Upper lobe of right lung (tissue), 1 donor: ENCODE measurements at regions not wholly inside any gene's neighbourhood (a gene's known extent, or its start where the extent isn't known, plus 50 kb on each side); places are given as distances from the start of the nearest gene placed in this dataset.

ENCODE experiments used
- ATAC-seq: fragments of 200-7000 bp; cut with Tn5 transposase; one replicate; pipeline ENCODE4 v1.9.1; 2020; ENCODE audit warnings: mild to moderate bottlenecking, moderate library complexity
- DNase-seq: peaks from one replicate; pipeline ENCODE4 v3.0.0-alpha.2; 2020
- H3K27ac ChIP-seq: fragments of 200-600 bp; one replicate; pipeline ENCODE4 v1.8.0; 2022
- H3K27me3 ChIP-seq: fragments of 200-600 bp; one replicate; pipeline ENCODE4 v1.8.0; 2022; ENCODE audit warnings: mild to moderate bottlenecking
- H3K36me3 ChIP-seq: fragments of 200-600 bp; one replicate; pipeline ENCODE4 v1.8.0; 2022
- H3K4me1 ChIP-seq: fragments of 200-600 bp; one replicate; pipeline ENCODE4 v1.8.0; 2022
- H3K4me3 ChIP-seq: fragments of 200-600 bp; one replicate; pipeline ENCODE4 v1.8.0; 2022; ENCODE audit warnings: mild to moderate bottlenecking
- H3K9me3 ChIP-seq: fragments of 200-600 bp; one replicate; pipeline ENCODE4 v1.8.0; 2022
- CTCF ChIP-seq: fragments of 200-600 bp; IDR thresholded peaks from one replicate; pipeline ENCODE4 v1.8.0; 2022; ENCODE audit warnings: antibody characterized with exemption
- intact Hi-C: fragments of 100-400 bp; cut with DNase I; formaldehyde crosslinking; loops from one replicate; pipeline ENCODE4 v1.11.0; 2022
- donor health status: DM: no; HTN: yes; CAD: no; lungs with severe emphysema.

- ATAC-seq, result no peak
- TF ChIP-seq CTCF, result no peak
- intact Hi-C loops, result no loop called here
Observed at GRCh38 chr12:90627180-90627896, 327.6 kb downstream of the CCER1 start.

GRCh38 chr12:90622431-90622830, 332.5 kb downstream of the CCER1 start:
- Histone ChIP-seq H3K4me3 (no peak overlapping the region), H3K27ac (no peak overlapping the region), H3K36me3 (no peaks in the 10 kb centered on the region), H3K27me3 (no peaks in the 10 kb centered on the region), H3K9me3 (no peaks in the 10 kb centered on the region), H3K4me1 (no peaks in the 10 kb centered on the region)
- intact Hi-C loops, result no loop called here
- ATAC-seq, result no peak
- DNase-seq, result no peak
- TF ChIP-seq CTCF, result no peak

More at GRCh38 chr12:90627180-90627896, 327.6 kb downstream of the CCER1 start:
- no peaks in the 10 kb centered on the region for H3K27me3 ChIP-seq
- no peaks in the 10 kb centered on the region for H3K9me3 ChIP-seq
- no peak overlapping the region for H3K27ac ChIP-seq
- no peaks in the 10 kb centered on the region for H3K4me1 ChIP-seq
- no peak overlapping the region for H3K4me3 ChIP-seq
- DNase-seq, result no peak
- H3K36me3 ChIP-seq, result no peaks in the 10 kb centered on the region

- ATAC-seq, result no peak
- H3K27ac ChIP-seq, result no peak overlapping the region
- no peak for TF ChIP-seq CTCF
Observed at GRCh38 chr12:90621927-90622326, 333.0 kb downstream of the CCER1 start.

GRCh38 chr12:90619943-90620342, 335.0 kb downstream of the CCER1 start:
- Histone ChIP-seq H3K36me3 (no peaks in the 10 kb centered on the region), H3K27me3 (no peaks in the 10 kb centered on the region), H3K9me3 (no peaks in the 10 kb centered on the region), H3K4me3 (no peak overlapping the region), H3K27ac (no peak overlapping the region), H3K4me1 (no peaks in the 10 kb centered on the region)
- TF ChIP-seq CTCF, result no peak
- ATAC-seq, result no peak
- DNase-seq, result no peak
- intact Hi-C loops, result no loop called here

More at GRCh38 chr12:90621927-90622326, 333.0 kb downstream of the CCER1 start:
- Histone ChIP-seq H3K27me3 (no peaks in the 10 kb centered on the region), H3K4me3 (no peak overlapping the region), H3K9me3 (no peaks in the 10 kb centered on the region), H3K4me1 (no peaks in the 10 kb centered on the region), H3K36me3 (no peaks in the 10 kb centered on the region)
- DNase-seq, result no peak
- intact Hi-C loops, result no loop called here

GRCh38 chr12:90618586-90618985, 336.4 kb downstream of the CCER1 start:
- Histone ChIP-seq H3K36me3 (no peaks in the 10 kb centered on the region), H3K4me1 (no peaks in the 10 kb centered on the region), H3K9me3 (no peaks in the 10 kb centered on the region), H3K27ac (no peak overlapping the region), H3K4me3 (no peak overlapping the region), H3K27me3 (no peaks in the 10 kb centered on the region)
- DNase-seq (no peak), ATAC-seq (no peak)
- TF ChIP-seq CTCF, result no peak
- intact Hi-C loops, result no loop called here

GRCh38 chr12:90611891-90612290, 343.1 kb downstream of the CCER1 start:
- H3K9me3 ChIP-seq, result no peaks in the 10 kb centered on the region
- DNase-seq (no peak), ATAC-seq (no peak)
- intact Hi-C loops, result no loop called here
- H3K4me3 ChIP-seq, result no peak overlapping the region
- H3K36me3 ChIP-seq, result no peaks in the 10 kb centered on the region
- no peak for TF ChIP-seq CTCF
- no peaks in the 10 kb centered on the region for H3K4me1 ChIP-seq
- no peak overlapping the region for H3K27ac ChIP-seq
- no peaks in the 10 kb centered on the region for H3K27me3 ChIP-seq
